Testis (tissue), 2 donors: ENCODE measurements at regions not wholly inside any gene's neighbourhood (a gene's known extent, or its start where the extent isn't known, plus 50 kb on each side); places are given as distances from the start of the nearest gene placed in this dataset.

Experiments used
- POLR2A ChIP-seq: fragments of 450-650 bp; IDR thresholded peaks from one replicate; pipeline ENCODE4 v1.6.1; 2017; ENCODE audit warnings: antibody characterized with exemption, mild to moderate bottlenecking, moderate library complexity
- TF ChIP-seq, protein P1 (sequence below), 3 experiments: fragments of 450-650 bp in 2 of 3; fragments of 200-600 bp in 1 of 3; sonication (generic) in 1 of 3; IDR thresholded peaks; one replicate each; pipeline ENCODE4 v1.5.1; 2016 to 2019; ENCODE audit warnings: antibody characterized with exemption in 3 of 3, mild to moderate bottlenecking in 2 of 3, moderate library complexity in 1 of 3

GRCh38 chr9:84145780-84146179, 165.2 kb downstream of the RMI1 start:
- no peak for TF ChIP-seq POLR2A
- TF ChIP-seq, protein P1, sequence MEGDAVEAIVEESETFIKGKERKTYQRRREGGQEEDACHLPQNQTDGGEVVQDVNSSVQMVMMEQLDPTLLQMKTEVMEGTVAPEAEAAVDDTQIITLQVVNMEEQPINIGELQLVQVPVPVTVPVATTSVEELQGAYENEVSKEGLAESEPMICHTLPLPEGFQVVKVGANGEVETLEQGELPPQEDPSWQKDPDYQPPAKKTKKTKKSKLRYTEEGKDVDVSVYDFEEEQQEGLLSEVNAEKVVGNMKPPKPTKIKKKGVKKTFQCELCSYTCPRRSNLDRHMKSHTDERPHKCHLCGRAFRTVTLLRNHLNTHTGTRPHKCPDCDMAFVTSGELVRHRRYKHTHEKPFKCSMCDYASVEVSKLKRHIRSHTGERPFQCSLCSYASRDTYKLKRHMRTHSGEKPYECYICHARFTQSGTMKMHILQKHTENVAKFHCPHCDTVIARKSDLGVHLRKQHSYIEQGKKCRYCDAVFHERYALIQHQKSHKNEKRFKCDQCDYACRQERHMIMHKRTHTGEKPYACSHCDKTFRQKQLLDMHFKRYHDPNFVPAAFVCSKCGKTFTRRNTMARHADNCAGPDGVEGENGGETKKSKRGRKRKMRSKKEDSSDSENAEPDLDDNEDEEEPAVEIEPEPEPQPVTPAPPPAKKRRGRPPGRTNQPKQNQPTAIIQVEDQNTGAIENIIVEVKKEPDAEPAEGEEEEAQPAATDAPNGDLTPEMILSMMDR (IDR thresholded peaks at IDR 0.05), result no peak
